ENCODE measurements at regions not wholly inside any gene's neighbourhood (a gene's known extent, or its start where the extent isn't known, plus 50 kb on each side); places are given as distances from the start of the nearest gene placed in this dataset.

DNA sequence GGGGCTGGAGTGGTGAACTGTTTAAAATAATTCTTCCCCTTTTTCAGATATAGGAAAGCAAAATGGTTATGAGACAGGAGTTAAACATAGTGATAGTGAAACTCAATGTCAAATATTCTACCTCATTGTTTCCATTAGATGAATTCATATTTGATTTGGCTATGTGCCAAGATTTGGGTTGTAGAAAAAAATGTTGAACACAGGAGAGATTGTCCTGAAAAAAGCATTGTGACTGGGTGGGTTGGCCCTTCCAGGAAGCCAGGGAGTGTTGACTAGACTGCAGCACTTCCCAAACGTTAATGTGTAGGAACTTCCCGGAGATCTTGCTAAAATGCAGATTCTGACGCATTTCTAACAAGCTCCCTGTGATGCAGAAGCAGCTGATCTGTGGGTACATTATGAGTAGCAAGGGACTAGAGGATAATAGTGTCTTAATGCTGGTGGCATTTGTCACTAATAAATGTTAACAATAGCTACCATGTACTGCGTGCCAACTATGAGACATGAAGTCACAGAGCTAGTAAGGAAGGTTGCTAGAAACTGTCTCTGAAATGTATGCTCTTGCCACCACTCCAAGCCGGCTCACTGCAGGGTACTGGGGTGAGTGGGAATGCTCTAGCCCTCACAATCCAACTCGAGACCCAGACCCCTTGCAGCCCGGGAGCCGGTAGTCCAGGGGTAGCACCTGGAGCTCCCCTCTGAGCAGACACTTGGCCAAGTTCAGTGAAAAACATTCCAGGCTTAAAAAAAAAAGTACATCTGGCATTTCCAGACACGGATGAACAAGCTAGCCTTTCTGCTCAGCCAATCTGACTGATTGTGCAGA, 120.6 kb downstream of the CD47 start:
- TF ChIP-seq CTCF (IDR thresholded peaks at IDR 0.05): no peak
- TF ChIP-seq POLR2A (IDR thresholded peaks at IDR 0.05): no peak
